Calu3 (cell line): ENCODE measurements at regions not wholly inside any gene's neighbourhood (a gene's known extent, or its start where the extent isn't known, plus 50 kb on each side); places are given as distances from the start of the nearest gene placed in this dataset.

Source experiments
- BruUV-seq: library from RNA; stranded (reverse); fragments of 400-500 nt; replicated peaks from 2 replicates; lab custom pipeline; 2021; lab: Mats Ljungman, UMichigan
- CTCF ChIA-PET: fragments of 300-600 bp; sonication (Branson Sonifier 250); formaldehyde crosslinking; loops from one replicate; lab custom pipeline; 2022; ENCODE audit warnings: antibody characterized with exemption; lab: Charles Lee
- DNase-seq: peaks from one replicate; pipeline ENCODE4 v3.0.0; 2022
- H3K27ac Mint-ChIP-seq: one replicate; pipeline ENCODE4 v1.8.0; 2022; ENCODE audit warnings: mixed read lengths; ENCODE audit not compliant: unreplicated experiment
- H3K27me3 Mint-ChIP-seq: one replicate; pipeline ENCODE4 v1.8.0; 2022; ENCODE audit warnings: mixed read lengths; ENCODE audit not compliant: unreplicated experiment
- H3K36me3 Mint-ChIP-seq: one replicate; pipeline ENCODE4 v1.8.0; 2022; ENCODE audit warnings: mild to moderate bottlenecking, moderate library complexity, mixed read lengths; ENCODE audit not compliant: insufficient read depth, unreplicated experiment
- H3K4me1 Mint-ChIP-seq: one replicate; pipeline ENCODE4 v1.8.0; 2022; ENCODE audit warnings: mild to moderate bottlenecking, low read depth, mixed read lengths; ENCODE audit not compliant: unreplicated experiment
- H3K4me3 Mint-ChIP-seq: one replicate; pipeline ENCODE4 v1.8.0; 2022; ENCODE audit warnings: mild to moderate bottlenecking, low read depth, moderate library complexity, mixed read lengths; ENCODE audit not compliant: unreplicated experiment
- H3K9me3 Mint-ChIP-seq: one replicate; pipeline ENCODE4 v1.8.0; 2022; ENCODE audit warnings: low read depth, mixed read lengths; ENCODE audit not compliant: unreplicated experiment
- intact Hi-C: fragments of 100-400 bp; cut with micrococcal nuclease; formaldehyde crosslinking; loops from one replicate; pipeline ENCODE4 v1.10.0; 2022; ENCODE audit not compliant: unreplicated experiment
- TF ChIP-seq, protein P1 (sequence below): fragments of 200-600 bp; IDR thresholded peaks from one replicate; pipeline ENCODE4 v1.8.0; 2022; ENCODE audit warnings: antibody characterized with exemption; ENCODE audit not compliant: unreplicated experiment

DNA sequence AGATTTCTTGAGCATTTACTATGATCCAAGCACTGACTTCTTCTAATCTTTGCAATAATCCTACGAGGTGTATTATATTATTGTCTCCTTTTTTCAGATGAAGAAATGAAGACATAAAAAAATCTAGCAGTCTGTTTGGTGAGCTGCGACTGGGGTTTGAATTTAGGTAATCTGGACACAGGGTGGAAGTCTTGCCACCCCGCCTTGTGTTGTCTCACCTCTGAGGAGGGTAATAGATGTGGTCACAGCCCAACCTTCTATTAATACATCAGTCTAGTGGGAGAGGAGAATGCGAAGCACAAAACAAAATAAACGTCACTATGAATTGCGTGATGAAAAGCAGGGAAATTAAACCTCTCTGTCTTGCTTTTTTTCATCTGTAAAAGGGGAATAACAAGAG, 993.9 kb downstream of the VRK1 start:
- TF ChIP-seq, protein P1, sequence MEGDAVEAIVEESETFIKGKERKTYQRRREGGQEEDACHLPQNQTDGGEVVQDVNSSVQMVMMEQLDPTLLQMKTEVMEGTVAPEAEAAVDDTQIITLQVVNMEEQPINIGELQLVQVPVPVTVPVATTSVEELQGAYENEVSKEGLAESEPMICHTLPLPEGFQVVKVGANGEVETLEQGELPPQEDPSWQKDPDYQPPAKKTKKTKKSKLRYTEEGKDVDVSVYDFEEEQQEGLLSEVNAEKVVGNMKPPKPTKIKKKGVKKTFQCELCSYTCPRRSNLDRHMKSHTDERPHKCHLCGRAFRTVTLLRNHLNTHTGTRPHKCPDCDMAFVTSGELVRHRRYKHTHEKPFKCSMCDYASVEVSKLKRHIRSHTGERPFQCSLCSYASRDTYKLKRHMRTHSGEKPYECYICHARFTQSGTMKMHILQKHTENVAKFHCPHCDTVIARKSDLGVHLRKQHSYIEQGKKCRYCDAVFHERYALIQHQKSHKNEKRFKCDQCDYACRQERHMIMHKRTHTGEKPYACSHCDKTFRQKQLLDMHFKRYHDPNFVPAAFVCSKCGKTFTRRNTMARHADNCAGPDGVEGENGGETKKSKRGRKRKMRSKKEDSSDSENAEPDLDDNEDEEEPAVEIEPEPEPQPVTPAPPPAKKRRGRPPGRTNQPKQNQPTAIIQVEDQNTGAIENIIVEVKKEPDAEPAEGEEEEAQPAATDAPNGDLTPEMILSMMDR: no peak
- Mint-ChIP-seq H3K4me1 (no peaks in the 10 kb centered on the region), H3K27me3 (no peaks in the 10 kb centered on the region), H3K9me3 (peaks cover 9% of the 10 kb centered on the region), H3K36me3 (no peaks in the 10 kb centered on the region), H3K27ac (no peak overlapping the region), H3K4me3 (no peak overlapping the region)
- no peak for DNase-seq
- no TSS peak for BruUV-seq
- CTCF ChIA-PET: interaction anchor here (0.6 kb wide), 1 partner anchor 49 kb away, joined by 4 read pairs; no protein-coding TSS in a partner anchor
- intact Hi-C loops: no loop called here

DNA sequence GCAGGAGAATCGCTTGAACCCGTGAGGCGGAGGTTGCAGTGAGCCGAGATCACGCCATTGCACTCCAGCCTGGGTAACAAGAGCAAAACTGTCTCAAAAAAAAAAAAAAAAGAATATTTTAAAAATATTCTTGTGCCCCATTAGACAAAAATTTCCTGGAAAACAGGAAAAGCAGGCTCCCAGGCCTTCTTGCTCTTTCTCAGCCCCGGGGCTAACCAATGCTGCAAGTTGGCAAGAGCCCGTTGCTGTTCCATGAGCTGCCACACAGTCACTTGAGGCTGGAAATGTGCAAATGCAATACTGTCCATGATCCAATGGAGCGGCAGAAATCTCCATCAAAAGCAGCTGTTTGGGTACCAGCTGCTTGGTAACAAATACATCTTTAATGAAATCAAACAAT, 994.7 kb downstream of the VRK1 start:
- no peak for DNase-seq
- no TSS peak for BruUV-seq
- no peaks in the 10 kb centered on the region for H3K27me3 Mint-ChIP-seq
- no peaks in the 10 kb centered on the region for H3K4me1 Mint-ChIP-seq
- CTCF ChIA-PET: no interaction called here
- TF ChIP-seq, protein P1: no peak
- H3K27ac Mint-ChIP-seq: no peak overlapping the region
- H3K4me3 Mint-ChIP-seq: no peak overlapping the region
- H3K36me3 Mint-ChIP-seq: no peaks in the 10 kb centered on the region
- intact Hi-C loops: no loop called here
- H3K9me3 Mint-ChIP-seq: peaks cover 9% of the 10 kb centered on the region

DNA sequence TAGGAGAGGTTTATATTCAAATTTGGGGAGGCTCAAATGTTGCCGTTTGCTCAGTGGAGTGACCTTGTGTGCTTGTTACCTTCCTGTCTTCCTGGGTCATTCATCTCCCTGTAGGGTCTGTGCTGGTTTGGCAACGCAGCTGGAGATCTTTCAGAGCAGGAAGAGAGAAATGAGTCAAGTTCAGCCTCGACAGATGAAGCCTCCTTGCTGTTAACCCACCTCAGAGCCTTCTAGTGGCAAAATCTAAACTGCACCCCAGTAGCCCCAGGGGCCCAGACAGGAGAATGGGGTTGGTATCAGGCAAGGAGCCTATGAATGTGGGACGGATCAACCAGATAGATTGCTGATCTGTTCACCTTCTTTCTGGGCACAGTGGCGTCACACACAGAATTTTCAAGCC, 999.3 kb downstream of the VRK1 start:
- Mint-ChIP-seq H3K27me3 (no peaks in the 10 kb centered on the region), H3K36me3 (no peaks in the 10 kb centered on the region)

DNA sequence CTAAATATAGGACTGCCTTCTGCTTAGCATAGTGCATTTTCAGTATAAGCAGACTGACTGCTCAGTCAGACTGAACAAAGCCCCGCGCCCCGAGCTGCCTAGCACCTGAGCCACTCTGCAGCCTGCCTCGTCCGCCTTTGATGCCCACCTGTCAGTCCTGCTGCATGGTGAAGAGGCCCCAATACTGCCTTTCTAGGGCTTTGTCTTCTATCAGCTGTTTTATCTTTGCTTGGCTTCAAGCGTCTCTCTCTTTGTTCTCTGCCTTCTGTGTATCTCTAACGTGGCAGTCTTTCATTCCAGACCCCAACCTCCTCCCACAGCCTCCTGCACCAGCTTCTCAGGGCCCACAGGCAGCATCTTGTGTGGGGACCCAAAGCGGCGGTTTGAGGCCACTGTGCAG, 1001.0 kb downstream of the VRK1 start:
- Mint-ChIP-seq H3K9me3 (peaks cover 13% of the 10 kb centered on the region), H3K36me3 (no peaks in the 10 kb centered on the region), H3K4me1 (no peaks in the 10 kb centered on the region), H3K4me3 (no peak overlapping the region), H3K27me3 (no peaks in the 10 kb centered on the region), H3K27ac (no peak overlapping the region)
- intact Hi-C loops: no loop called here
- TF ChIP-seq, protein P1: no peak
- DNase-seq: no peak
- no TSS peak for BruUV-seq
- CTCF ChIA-PET: no interaction called here

More for the DNA sequence above, 999.3 kb downstream of the VRK1 start:
- peaks cover 14% of the 10 kb centered on the region for H3K9me3 Mint-ChIP-seq
- intact Hi-C loops: no loop called here
- CTCF ChIA-PET: no interaction called here
- H3K4me1 Mint-ChIP-seq: no peaks in the 10 kb centered on the region
- no peak for DNase-seq
- TF ChIP-seq, protein P1: no peak
- H3K27ac Mint-ChIP-seq: no peak overlapping the region
- no TSS peak for BruUV-seq
- no peak overlapping the region for H3K4me3 Mint-ChIP-seq
